HG03354 (cell line): ENCODE measurements at regions not wholly inside any gene's neighbourhood (a gene's known extent, or its start where the extent isn't known, plus 50 kb on each side); places are given as distances from the start of the nearest gene placed in this dataset.

Experiments used
- ATAC-seq: cut with Tn5 transposase; IDR thresholded peaks from one replicate; pipeline ENCODE4 v1.9.1; 2021; ENCODE audit warnings: mild to moderate bottlenecking; ENCODE audit not compliant: unreplicated experiment, poor library complexity, severe bottlenecking

GRCh38 chr5:74231697-74232096 is 408.8 kb downstream of the ENC1 start:
- no peak for ATAC-seq

GRCh38 chr5:74226716-74227485 is 413.6 kb downstream of the ENC1 start:
- no peak for ATAC-seq

GRCh38 chr5:74225587-74225986 is 414.9 kb downstream of the ENC1 start:
- no peak for ATAC-seq

GRCh38 chr5:74224331-74224730 is 416.2 kb downstream of the ENC1 start:
- ATAC-seq, result no peak

GRCh38 chr5:74222806-74223205 is 417.7 kb downstream of the ENC1 start:
- no peak for ATAC-seq

- no peak for ATAC-seq
These were observed 419.1 kb downstream of the ENC1 start for GRCh38 chr5:74221413-74221812.

- no peak for ATAC-seq
These were observed 424.5 kb downstream of the ENC1 start for GRCh38 chr5:74216012-74216411.

GRCh38 chr5:74212336-74212735 is 428.2 kb downstream of the ENC1 start:
- ATAC-seq, result no peak

- no peak for ATAC-seq
These were observed 431.0 kb downstream of the ENC1 start for GRCh38 chr5:74209571-74209970.

- no peak for ATAC-seq
These were observed 433.7 kb downstream of the ENC1 start for GRCh38 chr5:74206579-74207550.

- no peak for ATAC-seq
These were observed 434.6 kb downstream of the ENC1 start for GRCh38 chr5:74205767-74206578.

- peak; percentile 79 for ATAC-seq
These were observed 439.0 kb downstream of the ENC1 start for GRCh38 chr5:74201334-74202081.

- no peak for ATAC-seq
These were observed 440.0 kb downstream of the ENC1 start for GRCh38 chr5:74200560-74200959.

GRCh38 chr5:74199436-74200210 is 440.9 kb downstream of the ENC1 start:
- ATAC-seq, result no peak

GRCh38 chr5:74199005-74199404 is 441.5 kb downstream of the ENC1 start:
- ATAC-seq, result peak; percentile 37

GRCh38 chr5:74198156-74198555 is 442.4 kb downstream of the ENC1 start:
- no peak for ATAC-seq

GRCh38 chr5:74196233-74196632 is 444.3 kb downstream of the ENC1 start:
- peak; percentile 77 for ATAC-seq

- no peak for ATAC-seq
These were observed 446.3 kb downstream of the ENC1 start for GRCh38 chr5:74194196-74194595.
